Brain microvascular endothelial cell (primary cell): ENCODE measurements at regions not wholly inside any gene's neighbourhood (a gene's known extent, or its start where the extent isn't known, plus 50 kb on each side); places are given as distances from the start of the nearest gene placed in this dataset.

Experiments used
- DNase-seq: peaks from one replicate; pipeline ENCODE4 v3.0.0-alpha.2; 2020
- H3K27ac ChIP-seq: fragments of 250-450 bp; sonication (Bioruptor Pico); 2 replicates; pipeline ENCODE4 v1.5.1; 2020; ENCODE audit warnings: mild to moderate bottlenecking, moderate library complexity
- H3K27me3 ChIP-seq: fragments of 250-450 bp; sonication (Bioruptor Pico); replicated peaks from 2 replicates; pipeline ENCODE4 v1.5.1; 2020; ENCODE audit warnings: mild to moderate bottlenecking
- H3K36me3 ChIP-seq: fragments of 250-450 bp; sonication (Bioruptor Pico); replicated peaks from 2 replicates; pipeline ENCODE4 v1.5.1; 2020; ENCODE audit warnings: mild to moderate bottlenecking
- H3K4me3 ChIP-seq: 2 replicates; pipeline ENCODE4 v1.5.1; 2011; ENCODE audit warnings: low read depth, mild to moderate bottlenecking, control low read depth, low read length, moderate library complexity
- in situ Hi-C: cut with HindIII; loops from 2 replicates; pipeline ENCODE4 v1.10.0; 2017; ENCODE audit warnings: low sequenced_read_pairs, low pct_ligation_motif_present
- TF ChIP-seq, protein P1 (sequence below): IDR thresholded peaks from 2 replicates; pipeline ENCODE4 v1.5.1; 2011; ENCODE audit warnings: low read depth, mild to moderate bottlenecking, moderate library complexity, low read length, control low read depth, inconsistent platforms; ENCODE audit errors: missing control alignments

DNA sequence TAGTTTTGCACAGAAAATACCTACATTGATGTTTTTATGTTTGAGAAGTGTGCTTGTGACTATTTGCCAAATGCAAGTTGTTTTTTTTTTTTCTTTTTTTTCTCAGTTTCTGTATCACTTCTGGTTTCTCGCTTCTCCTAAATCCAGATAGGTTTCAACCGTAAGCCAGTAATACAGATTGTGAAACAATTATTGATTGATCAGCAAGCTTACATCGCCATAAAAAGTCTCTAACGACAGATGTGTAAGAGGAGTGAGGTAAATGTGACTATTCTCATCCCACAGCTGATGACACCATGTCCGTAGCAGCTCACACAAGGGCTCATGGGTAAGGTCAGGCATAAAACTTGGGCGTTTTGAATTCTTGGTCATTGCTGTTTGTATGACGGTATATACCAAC, 202.8 kb upstream of the AKR1E2 start:
- no peaks in the 10 kb centered on the region for H3K36me3 ChIP-seq
- TF ChIP-seq, protein P1, sequence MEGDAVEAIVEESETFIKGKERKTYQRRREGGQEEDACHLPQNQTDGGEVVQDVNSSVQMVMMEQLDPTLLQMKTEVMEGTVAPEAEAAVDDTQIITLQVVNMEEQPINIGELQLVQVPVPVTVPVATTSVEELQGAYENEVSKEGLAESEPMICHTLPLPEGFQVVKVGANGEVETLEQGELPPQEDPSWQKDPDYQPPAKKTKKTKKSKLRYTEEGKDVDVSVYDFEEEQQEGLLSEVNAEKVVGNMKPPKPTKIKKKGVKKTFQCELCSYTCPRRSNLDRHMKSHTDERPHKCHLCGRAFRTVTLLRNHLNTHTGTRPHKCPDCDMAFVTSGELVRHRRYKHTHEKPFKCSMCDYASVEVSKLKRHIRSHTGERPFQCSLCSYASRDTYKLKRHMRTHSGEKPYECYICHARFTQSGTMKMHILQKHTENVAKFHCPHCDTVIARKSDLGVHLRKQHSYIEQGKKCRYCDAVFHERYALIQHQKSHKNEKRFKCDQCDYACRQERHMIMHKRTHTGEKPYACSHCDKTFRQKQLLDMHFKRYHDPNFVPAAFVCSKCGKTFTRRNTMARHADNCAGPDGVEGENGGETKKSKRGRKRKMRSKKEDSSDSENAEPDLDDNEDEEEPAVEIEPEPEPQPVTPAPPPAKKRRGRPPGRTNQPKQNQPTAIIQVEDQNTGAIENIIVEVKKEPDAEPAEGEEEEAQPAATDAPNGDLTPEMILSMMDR, result no peak
- H3K4me3 ChIP-seq, result no peak overlapping the region
- in situ Hi-C loops, result no loop called here
- H3K27ac ChIP-seq, result no peak overlapping the region
- no peaks in the 10 kb centered on the region for H3K27me3 ChIP-seq
- no peak for DNase-seq

DNA sequence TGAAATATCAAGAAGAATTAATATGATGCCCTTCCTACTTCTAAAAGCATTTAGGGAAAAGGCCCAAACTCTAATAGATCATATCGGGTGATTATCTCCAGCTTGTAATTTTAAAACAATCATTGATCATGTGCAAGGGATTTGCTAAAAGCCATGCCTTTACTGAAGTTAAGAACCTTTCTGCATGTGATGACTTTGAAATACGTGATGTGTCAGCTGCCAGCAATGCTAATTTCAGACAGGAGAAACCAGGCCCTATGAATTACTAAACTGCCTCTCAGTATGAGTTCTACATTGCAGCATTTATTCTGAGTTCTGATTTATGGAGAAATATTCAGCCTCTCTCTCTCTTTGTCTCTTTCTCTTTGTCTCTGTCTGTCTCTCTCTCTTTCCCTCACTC, 203.6 kb upstream of the AKR1E2 start:
- Histone ChIP-seq H3K36me3 (no peaks in the 10 kb centered on the region), H3K27me3 (no peaks in the 10 kb centered on the region), H3K4me3 (no peak overlapping the region), H3K27ac (no peak overlapping the region)
- TF ChIP-seq, protein P1, result no peak
- in situ Hi-C loops, result no loop called here
- DNase-seq, result no peak

DNA sequence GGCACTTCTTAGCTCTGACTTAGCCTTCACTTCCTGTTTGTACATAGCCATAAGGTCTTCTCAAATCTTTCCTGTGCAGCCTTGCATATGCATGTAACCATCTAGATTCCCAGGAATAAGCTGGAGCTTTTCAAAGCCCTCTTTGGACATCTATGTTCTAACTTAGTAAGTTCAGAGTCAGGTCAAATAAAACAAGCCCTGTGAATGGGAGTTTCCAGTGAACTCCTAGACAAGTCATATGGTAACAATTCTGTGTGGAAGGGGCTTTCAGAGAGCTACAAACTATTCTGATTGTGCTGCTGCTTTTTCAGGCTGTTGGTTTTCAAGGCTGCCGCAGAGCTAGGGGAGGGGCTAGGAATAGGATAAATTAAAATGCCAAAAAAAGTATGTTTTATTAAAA, 208.4 kb upstream of the AKR1E2 start:
- no peaks in the 10 kb centered on the region for H3K36me3 ChIP-seq
- DNase-seq, result no peak
- in situ Hi-C loops, result no loop called here
- no peaks in the 10 kb centered on the region for H3K27me3 ChIP-seq
- H3K27ac ChIP-seq, result no peak overlapping the region
- TF ChIP-seq, protein P1, result no peak
- no peak overlapping the region for H3K4me3 ChIP-seq

DNA sequence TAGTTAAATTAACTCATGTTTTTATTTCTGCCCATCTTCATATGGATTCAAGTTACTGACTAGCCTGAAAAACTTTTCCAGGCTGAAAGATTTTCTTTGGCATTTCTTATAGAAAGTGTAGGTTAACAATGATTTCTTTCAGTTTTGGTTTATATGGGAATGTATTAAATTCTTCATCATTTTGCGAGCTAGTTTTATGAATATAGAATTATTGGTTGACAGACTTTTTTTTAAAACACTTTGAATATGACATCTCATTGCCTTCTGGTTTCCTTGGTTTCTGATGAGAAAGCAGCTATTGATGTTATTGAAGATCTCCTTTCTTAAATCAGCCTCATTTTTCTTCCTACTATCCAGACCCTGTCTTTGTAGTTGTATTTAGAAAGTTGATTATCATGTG, 211.0 kb upstream of the AKR1E2 start:
- TF ChIP-seq, protein P1, result no peak
- in situ Hi-C loops, result no loop called here

DNA sequence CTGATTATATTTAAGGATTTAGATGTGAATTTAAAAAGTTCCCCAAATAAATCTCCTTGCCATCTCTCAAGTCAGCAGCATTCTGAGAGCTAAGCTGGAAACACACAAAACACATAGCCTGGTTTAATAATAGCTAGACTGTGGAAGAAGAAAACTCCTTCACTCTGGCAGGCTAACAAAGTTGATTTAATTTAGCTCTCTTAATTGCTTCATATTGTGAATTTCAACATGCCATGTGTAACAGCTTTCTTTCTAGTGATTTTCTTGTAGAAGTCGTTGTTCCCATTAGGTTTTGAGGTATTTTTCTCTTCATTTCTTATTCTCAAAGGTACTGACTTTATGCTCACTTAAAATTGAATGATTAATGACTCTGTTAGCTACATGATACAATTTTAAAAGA, 216.8 kb upstream of the AKR1E2 start:
- no peaks in the 10 kb centered on the region for H3K27me3 ChIP-seq
- TF ChIP-seq, protein P1, result no peak
- DNase-seq, result no peak
- in situ Hi-C loops, result no loop called here
- H3K4me3 ChIP-seq, result no peak overlapping the region
- no peak overlapping the region for H3K27ac ChIP-seq
- no peaks in the 10 kb centered on the region for H3K36me3 ChIP-seq

More for the DNA sequence above, 211.0 kb upstream of the AKR1E2 start:
- Histone ChIP-seq H3K27ac (no peak overlapping the region), H3K4me3 (no peak overlapping the region), H3K36me3 (no peaks in the 10 kb centered on the region), H3K27me3 (no peaks in the 10 kb centered on the region)
- DNase-seq, result no peak

DNA sequence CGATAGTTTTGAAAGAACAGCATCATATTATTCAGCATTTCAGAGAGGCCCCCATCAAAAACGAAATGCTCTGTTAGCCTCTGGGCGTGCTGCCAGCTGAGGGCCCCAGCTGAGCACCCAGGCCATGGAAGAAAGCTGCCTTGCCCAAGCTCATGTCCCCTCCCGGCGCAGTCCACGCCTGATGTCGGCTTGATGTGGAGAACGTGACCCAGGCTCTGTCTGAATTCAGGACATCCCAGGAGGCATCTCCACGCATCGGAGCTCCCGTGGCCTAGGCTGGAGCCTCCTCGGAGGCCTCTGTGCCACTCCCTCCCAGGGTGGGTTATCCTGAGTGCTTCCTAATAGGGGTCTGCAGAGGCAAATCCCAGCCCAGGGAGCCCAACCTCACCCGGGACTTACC, 218.3 kb upstream of the AKR1E2 start:
- Histone ChIP-seq H3K36me3 (no peaks in the 10 kb centered on the region), H3K27me3 (no peaks in the 10 kb centered on the region), H3K27ac (no peak overlapping the region), H3K4me3 (no peak overlapping the region)
- in situ Hi-C loops, result no loop called here
- no peak for DNase-seq
- TF ChIP-seq, protein P1, result no peak
